A673 (cell line): ENCODE measurements at regions not wholly inside any gene's neighbourhood (a gene's known extent, or its start where the extent isn't known, plus 50 kb on each side); places are given as distances from the start of the nearest gene placed in this dataset.

ENCODE experiments used
- EZH2 ChIP-seq: fragments of 200-600 bp; sonication (generic); IDR thresholded peaks from 2 replicates; pipeline ENCODE4 v1.6.1; 2017; ENCODE audit warnings: borderline replicate concordance, low read depth, mild to moderate bottlenecking, mixed read lengths, antibody characterized with exemption, low read length; ENCODE audit not compliant: poor library complexity, severe bottlenecking
- TF ChIP-seq, protein P1 (sequence below): fragments of 300-800, 200-600 bp; sonication (generic); conservative IDR thresholded peaks from 2 replicates; pipeline ENCODE4 v1.5.1; 2017; ENCODE audit warnings: low read depth, mild to moderate bottlenecking, antibody characterized with exemption, low read length, moderate library complexity, mixed read lengths

- TF ChIP-seq, protein P1, sequence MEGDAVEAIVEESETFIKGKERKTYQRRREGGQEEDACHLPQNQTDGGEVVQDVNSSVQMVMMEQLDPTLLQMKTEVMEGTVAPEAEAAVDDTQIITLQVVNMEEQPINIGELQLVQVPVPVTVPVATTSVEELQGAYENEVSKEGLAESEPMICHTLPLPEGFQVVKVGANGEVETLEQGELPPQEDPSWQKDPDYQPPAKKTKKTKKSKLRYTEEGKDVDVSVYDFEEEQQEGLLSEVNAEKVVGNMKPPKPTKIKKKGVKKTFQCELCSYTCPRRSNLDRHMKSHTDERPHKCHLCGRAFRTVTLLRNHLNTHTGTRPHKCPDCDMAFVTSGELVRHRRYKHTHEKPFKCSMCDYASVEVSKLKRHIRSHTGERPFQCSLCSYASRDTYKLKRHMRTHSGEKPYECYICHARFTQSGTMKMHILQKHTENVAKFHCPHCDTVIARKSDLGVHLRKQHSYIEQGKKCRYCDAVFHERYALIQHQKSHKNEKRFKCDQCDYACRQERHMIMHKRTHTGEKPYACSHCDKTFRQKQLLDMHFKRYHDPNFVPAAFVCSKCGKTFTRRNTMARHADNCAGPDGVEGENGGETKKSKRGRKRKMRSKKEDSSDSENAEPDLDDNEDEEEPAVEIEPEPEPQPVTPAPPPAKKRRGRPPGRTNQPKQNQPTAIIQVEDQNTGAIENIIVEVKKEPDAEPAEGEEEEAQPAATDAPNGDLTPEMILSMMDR = no peak
- TF ChIP-seq EZH2 = no peak
Measured at GRCh38 chr12:75568393-75568792, 57.0 kb upstream of the KRR1 start.
